ENCODE measurements at regions not wholly inside any gene's neighbourhood (a gene's known extent, or its start where the extent isn't known, plus 50 kb on each side); places are given as distances from the start of the nearest gene placed in this dataset.

DNA sequence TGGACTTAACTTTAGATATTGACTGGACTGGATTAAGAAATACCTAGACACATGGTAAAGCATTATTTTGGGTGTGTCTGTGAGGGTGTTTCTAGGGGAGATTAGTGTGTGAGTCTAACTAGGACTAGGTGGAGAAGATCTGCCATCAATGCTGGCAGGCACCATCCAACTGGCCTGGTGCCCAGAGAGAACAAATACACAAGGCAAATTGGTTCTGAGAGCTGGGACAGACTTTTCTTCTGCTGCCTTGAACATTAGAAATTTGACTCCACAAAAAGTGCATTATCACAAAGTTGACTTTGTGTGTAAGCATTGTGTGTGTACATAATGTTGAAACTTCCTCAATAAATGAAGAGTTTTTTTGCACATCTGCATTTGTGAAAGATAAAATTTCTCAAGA, 522.1 kb downstream of the SUCLA2 start:
- TF ChIP-seq POLR2A (IDR thresholded peaks at IDR 0.05) = no peak
- TF ChIP-seq, protein P1, sequence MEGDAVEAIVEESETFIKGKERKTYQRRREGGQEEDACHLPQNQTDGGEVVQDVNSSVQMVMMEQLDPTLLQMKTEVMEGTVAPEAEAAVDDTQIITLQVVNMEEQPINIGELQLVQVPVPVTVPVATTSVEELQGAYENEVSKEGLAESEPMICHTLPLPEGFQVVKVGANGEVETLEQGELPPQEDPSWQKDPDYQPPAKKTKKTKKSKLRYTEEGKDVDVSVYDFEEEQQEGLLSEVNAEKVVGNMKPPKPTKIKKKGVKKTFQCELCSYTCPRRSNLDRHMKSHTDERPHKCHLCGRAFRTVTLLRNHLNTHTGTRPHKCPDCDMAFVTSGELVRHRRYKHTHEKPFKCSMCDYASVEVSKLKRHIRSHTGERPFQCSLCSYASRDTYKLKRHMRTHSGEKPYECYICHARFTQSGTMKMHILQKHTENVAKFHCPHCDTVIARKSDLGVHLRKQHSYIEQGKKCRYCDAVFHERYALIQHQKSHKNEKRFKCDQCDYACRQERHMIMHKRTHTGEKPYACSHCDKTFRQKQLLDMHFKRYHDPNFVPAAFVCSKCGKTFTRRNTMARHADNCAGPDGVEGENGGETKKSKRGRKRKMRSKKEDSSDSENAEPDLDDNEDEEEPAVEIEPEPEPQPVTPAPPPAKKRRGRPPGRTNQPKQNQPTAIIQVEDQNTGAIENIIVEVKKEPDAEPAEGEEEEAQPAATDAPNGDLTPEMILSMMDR (IDR thresholded peaks at IDR 0.05) = no peak
